Smooth muscle cell (in vitro differentiated cells): ENCODE measurements at regions not wholly inside any gene's neighbourhood (a gene's known extent, or its start where the extent isn't known, plus 50 kb on each side); places are given as distances from the start of the nearest gene placed in this dataset.

Experiments used
- DNase-seq: peaks from one replicate; lab custom pipeline; 2025; ENCODE audit not compliant: unreplicated experiment; lab: John Stamatoyannopoulos, UW
- H2AFZ ChIP-seq: fragments of 200-600 bp; sonication (generic); 2 replicates; pipeline ENCODE4 v1.6.0; 2016; ENCODE audit warnings: antibody characterized with exemption, low read depth, mild to moderate bottlenecking
- H3F3A ChIP-seq: fragments of 200-600 bp; sonication (generic); 2 replicates; pipeline ENCODE4 v1.6.0; 2017; ENCODE audit warnings: antibody characterized with exemption, low read depth
- H3K27ac ChIP-seq: fragments of 200-600 bp; sonication (generic); 2 replicates; pipeline ENCODE4 v1.5.1; 2016; ENCODE audit warnings: low read depth, mild to moderate bottlenecking
- H3K27me3 ChIP-seq: fragments of 200-600 bp; sonication (generic); 2 replicates; pipeline ENCODE4 v1.6.1; 2016; ENCODE audit warnings: low read depth, mild to moderate bottlenecking
- H3K36me3 ChIP-seq: fragments of 200-600 bp; sonication (generic); 2 replicates; pipeline ENCODE4 v1.5.1; 2016; ENCODE audit warnings: low read depth
- H3K4me1 ChIP-seq: fragments of 200-600 bp; sonication (generic); 2 replicates; pipeline ENCODE4 v1.5.1; 2016; ENCODE audit warnings: low read depth
- H3K4me2 ChIP-seq: fragments of 200-600 bp; sonication (generic); 2 replicates; pipeline ENCODE4 v1.6.0; 2016; ENCODE audit warnings: mild to moderate bottlenecking
- H3K4me3 ChIP-seq: fragments of 200-600 bp; sonication (generic); 2 replicates; pipeline ENCODE4 v1.5.1; 2016; ENCODE audit warnings: mild to moderate bottlenecking
- H3K79me2 ChIP-seq: fragments of 200-600 bp; sonication (generic); 2 replicates; pipeline ENCODE4 v1.6.0; 2016; ENCODE audit warnings: low read depth, mild to moderate bottlenecking
- H3K9ac ChIP-seq: fragments of 200-600 bp; sonication (generic); 2 replicates; pipeline ENCODE4 v1.6.0; 2016; ENCODE audit warnings: low read depth
- H3K9me3 ChIP-seq: fragments of 200-600 bp; sonication (generic); replicated peaks from 2 replicates; pipeline ENCODE4 v1.5.1; 2016; ENCODE audit warnings: low read depth
- H4K20me1 ChIP-seq: fragments of 200-600 bp; sonication (generic); 2 replicates; pipeline ENCODE4 v1.6.0; 2016; ENCODE audit warnings: low read depth
- WGBS: methylation state at CpG from one replicate; pipeline ENCODE4 v1.1.7; 2016; ENCODE audit warnings: low lambda C conversion rate; 5-methylcytosine and 5-hydroxymethylcytosine counted together
- TF ChIP-seq, protein P1 (sequence below): fragments of 200-600 bp; sonication (generic); IDR thresholded peaks from 2 replicates; pipeline ENCODE4 v1.5.1; 2017; ENCODE audit warnings: borderline replicate concordance, mild to moderate bottlenecking, antibody characterized with exemption; ENCODE audit not compliant: insufficient read depth, poor library complexity, severe bottlenecking

DNA sequence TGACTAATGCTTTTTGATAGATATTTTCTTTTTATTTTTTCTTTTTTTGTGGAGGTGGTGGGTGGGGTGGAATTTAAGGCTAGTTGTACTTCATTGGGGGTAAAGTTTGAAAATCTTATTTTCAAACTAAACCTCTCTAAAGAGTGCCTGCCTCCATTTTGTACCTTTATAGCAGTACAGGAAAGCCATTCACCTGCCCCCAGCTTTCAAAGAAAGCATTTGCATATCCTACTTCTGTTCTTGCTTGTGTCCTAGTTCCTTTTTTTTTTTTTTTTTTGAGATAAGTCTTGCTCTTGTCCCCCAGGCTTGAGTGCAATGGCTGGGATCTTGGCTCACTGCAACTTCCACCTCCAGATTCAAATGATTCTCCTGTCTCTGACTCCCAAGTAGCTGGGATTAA lies 766.2 kb upstream of the LRRC4C start:
- TF ChIP-seq, protein P1, sequence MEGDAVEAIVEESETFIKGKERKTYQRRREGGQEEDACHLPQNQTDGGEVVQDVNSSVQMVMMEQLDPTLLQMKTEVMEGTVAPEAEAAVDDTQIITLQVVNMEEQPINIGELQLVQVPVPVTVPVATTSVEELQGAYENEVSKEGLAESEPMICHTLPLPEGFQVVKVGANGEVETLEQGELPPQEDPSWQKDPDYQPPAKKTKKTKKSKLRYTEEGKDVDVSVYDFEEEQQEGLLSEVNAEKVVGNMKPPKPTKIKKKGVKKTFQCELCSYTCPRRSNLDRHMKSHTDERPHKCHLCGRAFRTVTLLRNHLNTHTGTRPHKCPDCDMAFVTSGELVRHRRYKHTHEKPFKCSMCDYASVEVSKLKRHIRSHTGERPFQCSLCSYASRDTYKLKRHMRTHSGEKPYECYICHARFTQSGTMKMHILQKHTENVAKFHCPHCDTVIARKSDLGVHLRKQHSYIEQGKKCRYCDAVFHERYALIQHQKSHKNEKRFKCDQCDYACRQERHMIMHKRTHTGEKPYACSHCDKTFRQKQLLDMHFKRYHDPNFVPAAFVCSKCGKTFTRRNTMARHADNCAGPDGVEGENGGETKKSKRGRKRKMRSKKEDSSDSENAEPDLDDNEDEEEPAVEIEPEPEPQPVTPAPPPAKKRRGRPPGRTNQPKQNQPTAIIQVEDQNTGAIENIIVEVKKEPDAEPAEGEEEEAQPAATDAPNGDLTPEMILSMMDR: no peak
- no peaks in the 10 kb centered on the region for H3K4me1 ChIP-seq
- no peak overlapping the region for H2AFZ ChIP-seq
- H3K27ac ChIP-seq: no peak overlapping the region
- H3K27me3 ChIP-seq: no peaks in the 10 kb centered on the region
- H3K4me2 ChIP-seq: no peak overlapping the region
- H3K36me3 ChIP-seq: no peaks in the 10 kb centered on the region
- H3K9me3 ChIP-seq: no peaks in the 10 kb centered on the region
- H4K20me1 ChIP-seq: no peaks in the 10 kb centered on the region
- no peak for DNase-seq
- H3K9ac ChIP-seq: no peak overlapping the region
- no peaks in the 10 kb centered on the region for H3F3A ChIP-seq
- H3K79me2 ChIP-seq: no peaks in the 10 kb centered on the region
- H3K4me3 ChIP-seq: no peak overlapping the region

DNA sequence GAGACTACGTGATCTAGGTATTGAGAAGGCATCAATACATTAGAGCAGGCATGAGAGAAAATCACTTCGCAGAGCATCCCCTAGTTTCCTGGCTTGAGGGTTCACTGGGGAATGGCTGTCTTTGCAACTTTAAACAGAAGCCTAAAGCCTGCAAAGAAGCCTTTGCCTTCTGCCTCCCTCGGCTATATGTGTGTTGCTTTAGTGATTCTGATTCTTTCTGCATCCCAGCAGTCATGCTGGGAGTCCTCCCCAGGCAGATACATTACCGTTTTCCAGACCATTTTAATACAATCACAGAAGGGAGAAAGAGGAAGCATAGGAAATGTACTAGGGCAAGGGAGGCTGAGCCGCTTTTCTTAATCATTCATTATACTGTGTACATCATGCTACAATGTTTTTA lies 773.2 kb upstream of the LRRC4C start:
- Histone ChIP-seq H3K4me3 (no peak overlapping the region), H2AFZ (no peak overlapping the region), H3K9me3 (no peaks in the 10 kb centered on the region), H3K4me2 (no peak overlapping the region), H3K27ac (no peak overlapping the region), H4K20me1 (no peaks in the 10 kb centered on the region), H3K79me2 (no peaks in the 10 kb centered on the region), H3K27me3 (no peaks in the 10 kb centered on the region), H3K36me3 (no peaks in the 10 kb centered on the region), H3K9ac (no peak overlapping the region), H3F3A (no peaks in the 10 kb centered on the region), H3K4me1 (no peaks in the 10 kb centered on the region)
- WGBS: 75% methylated on average over 5 of the region's 5 CpGs
- TF ChIP-seq, protein P1: no peak
- DNase-seq: no peak

DNA sequence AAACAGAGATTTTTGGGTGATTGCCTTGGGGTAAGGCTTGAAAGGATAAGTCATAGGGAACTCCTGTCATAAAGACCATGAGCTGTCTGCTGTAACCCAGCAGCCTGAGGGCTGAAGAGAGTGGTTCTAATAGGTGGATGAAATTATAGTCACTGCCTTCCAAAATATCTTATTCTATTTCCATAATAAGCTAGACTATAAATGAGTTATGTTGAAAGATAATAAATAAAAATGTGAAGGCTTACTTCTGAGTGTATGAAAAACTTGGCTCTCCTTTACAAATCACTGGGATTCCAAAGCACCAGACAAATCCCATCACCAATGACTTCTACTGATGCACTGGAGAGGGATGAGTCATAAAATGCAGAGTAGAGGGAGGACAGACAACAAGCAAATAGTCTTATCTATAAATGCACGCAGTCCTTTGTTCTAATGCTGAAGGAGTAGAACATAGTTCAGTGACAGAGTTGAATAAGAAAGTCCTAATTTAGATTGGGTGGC lies 775.0 kb upstream of the LRRC4C start:
- H3K4me2 ChIP-seq: peak overlapping the region; percentile 50
- no peaks in the 10 kb centered on the region for H3F3A ChIP-seq
- H2AFZ ChIP-seq: peak overlapping the region; percentile 33
- 0% methylated on average over 1 of the region's 1 CpG for WGBS
- no peaks in the 10 kb centered on the region for H3K4me1 ChIP-seq
- peak overlapping the region; percentile 50 for H3K27ac ChIP-seq
- H3K4me3 ChIP-seq: no peak overlapping the region
- DNase-seq: no peak
- no peaks in the 10 kb centered on the region for H3K27me3 ChIP-seq
- no peaks in the 10 kb centered on the region for H3K9me3 ChIP-seq
- no peaks in the 10 kb centered on the region for H3K36me3 ChIP-seq
- no peaks in the 10 kb centered on the region for H4K20me1 ChIP-seq
- TF ChIP-seq, protein P1: no peak
- H3K79me2 ChIP-seq: no peaks in the 10 kb centered on the region
- no peak overlapping the region for H3K9ac ChIP-seq

DNA sequence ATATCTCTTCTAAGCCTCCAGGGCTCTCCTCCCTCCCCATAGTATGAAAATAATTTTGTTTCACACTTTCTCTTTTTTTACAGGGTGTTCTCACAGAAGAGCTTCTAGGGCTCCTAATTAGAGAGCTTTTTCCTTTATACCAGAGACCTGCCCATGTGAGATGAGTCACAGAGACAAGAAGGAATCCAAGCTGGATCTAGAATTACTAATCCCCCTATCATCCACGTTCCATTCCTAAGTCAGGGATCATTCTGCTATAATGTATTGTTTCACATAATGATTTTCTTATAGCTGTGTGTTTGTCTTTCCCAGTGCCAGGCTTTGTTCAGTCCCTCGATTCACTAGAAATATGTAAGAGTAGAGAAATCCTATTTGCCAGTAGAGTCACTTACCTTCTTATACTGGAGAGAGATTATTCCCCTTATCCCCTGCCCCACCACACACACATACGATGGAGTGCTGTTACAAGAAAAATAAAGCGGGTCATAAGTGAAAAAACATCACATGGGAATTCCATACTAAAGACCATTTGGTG lies 778.3 kb upstream of the LRRC4C start:
- H3K27ac ChIP-seq: peak overlapping the region; percentile 23

More for the DNA sequence above, 778.3 kb upstream of the LRRC4C start:
- H3K4me2 ChIP-seq: no peak overlapping the region
- H3K9ac ChIP-seq: no peak overlapping the region
- no peaks in the 10 kb centered on the region for H3F3A ChIP-seq
- no peak overlapping the region for H2AFZ ChIP-seq
- H3K27me3 ChIP-seq: no peaks in the 10 kb centered on the region
- H4K20me1 ChIP-seq: no peaks in the 10 kb centered on the region
- H3K9me3 ChIP-seq: no peaks in the 10 kb centered on the region
- no peaks in the 10 kb centered on the region for H3K36me3 ChIP-seq
- H3K4me3 ChIP-seq: no peak overlapping the region
- no peaks in the 10 kb centered on the region for H3K79me2 ChIP-seq
- no peaks in the 10 kb centered on the region for H3K4me1 ChIP-seq
- no peak for DNase-seq
- 60% methylated on average over 4 of the region's 4 CpGs for WGBS
- TF ChIP-seq, protein P1: no peak
